Uterus (tissue), 2 donors: ENCODE measurements at regions not wholly inside any gene's neighbourhood (a gene's known extent, or its start where the extent isn't known, plus 50 kb on each side); places are given as distances from the start of the nearest gene placed in this dataset.

ENCODE experiments used
- CTCF ChIP-seq, 4 experiments: fragments of 200-600 bp in 2 of 4; fragments of 450-650 bp in 2 of 4; sonication (generic) in 2 of 4; IDR thresholded peaks; one replicate each; pipeline ENCODE4 v1.5.1; 2016 to 2019; ENCODE audit warnings: antibody characterized with exemption in 4 of 4, mild to moderate bottlenecking in 2 of 4, moderate library complexity in 1 of 4
- POLR2A ChIP-seq, 2 donors: fragments of 450-650 bp; IDR thresholded peaks; one replicate each; pipeline ENCODE4 v1.6.1; 2016; ENCODE audit warnings: antibody characterized with exemption in 2 of 2, mild to moderate bottlenecking in 1 of 2, moderate library complexity in 1 of 2

GRCh38 chr15:66893294-66893693 lies 172.1 kb upstream of the SMAD3 start:
- TF ChIP-seq CTCF (IDR thresholded peaks at IDR 0.05) (no peak), POLR2A (IDR thresholded peaks at IDR 0.05) (no peak)
